HG02642 (cell line): ENCODE measurements at regions not wholly inside any gene's neighbourhood (a gene's known extent, or its start where the extent isn't known, plus 50 kb on each side); places are given as distances from the start of the nearest gene placed in this dataset.
"Not testable (repeated sequence)": the region's sequence is repeated elsewhere in the genome, so short reads cannot be mapped to it uniquely, and the experiment has no call there.

Experiments
- ATAC-seq: cut with Tn5 transposase; IDR thresholded peaks from one replicate; pipeline ENCODE4 v1.9.1; 2021; ENCODE audit warnings: mild to moderate bottlenecking; ENCODE audit not compliant: unreplicated experiment, poor library complexity

DNA sequence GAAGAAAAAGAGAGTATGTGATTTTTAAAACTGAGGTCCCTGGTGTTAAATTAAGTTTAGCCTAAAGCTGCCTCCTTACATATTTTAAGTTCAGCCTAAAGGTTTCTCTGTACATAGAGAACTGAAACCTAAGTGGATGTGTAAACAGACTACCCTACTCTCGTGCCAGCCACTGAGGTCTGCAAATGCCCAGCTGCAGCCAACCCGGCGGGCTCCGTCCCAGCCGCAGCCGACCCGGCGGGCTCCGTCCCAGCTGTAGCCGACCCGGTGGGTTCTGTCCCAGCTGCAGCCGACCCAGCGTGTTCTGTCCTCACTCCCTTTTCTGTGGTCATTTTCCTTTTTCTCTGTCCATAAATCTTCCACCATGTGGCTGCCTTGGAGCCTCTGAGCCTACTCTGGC, 97.2 kb upstream of the SFSWAP start:
- no peak for ATAC-seq

DNA sequence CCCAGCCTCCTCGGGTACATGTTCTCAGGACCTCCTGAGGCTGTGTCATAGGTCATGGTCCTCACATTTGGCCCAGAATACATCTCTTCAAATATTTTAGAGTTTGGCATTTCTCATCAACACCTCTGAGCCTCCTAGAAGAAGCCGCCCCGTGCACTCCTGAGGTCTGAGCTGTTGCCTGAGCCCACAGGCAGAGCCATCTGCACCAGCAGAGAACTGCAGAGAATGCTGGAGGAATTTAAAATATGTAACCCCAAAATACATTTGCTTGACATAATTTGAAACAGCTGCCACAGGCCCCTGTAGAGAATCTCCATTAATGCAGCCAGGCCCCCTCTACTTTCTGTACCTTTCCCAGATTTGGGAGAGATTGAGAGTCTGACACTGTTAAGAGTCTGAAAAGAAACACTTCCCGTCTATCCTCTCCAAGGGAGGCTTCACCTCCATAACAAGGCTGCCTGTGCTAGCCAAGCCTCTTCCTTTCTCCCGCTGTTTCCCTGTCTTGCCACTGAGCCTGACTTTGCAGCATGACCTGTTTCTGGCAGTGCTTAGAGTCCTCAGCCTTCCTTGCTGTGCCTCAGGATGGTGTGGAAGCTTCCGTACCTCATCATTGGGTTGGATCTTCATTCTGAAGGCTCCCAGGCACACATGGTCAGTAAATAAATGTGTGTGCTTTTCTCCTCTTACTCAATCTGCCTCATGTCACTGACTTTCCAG, 95.4 kb upstream of the SFSWAP start:
- no peak for ATAC-seq

DNA sequence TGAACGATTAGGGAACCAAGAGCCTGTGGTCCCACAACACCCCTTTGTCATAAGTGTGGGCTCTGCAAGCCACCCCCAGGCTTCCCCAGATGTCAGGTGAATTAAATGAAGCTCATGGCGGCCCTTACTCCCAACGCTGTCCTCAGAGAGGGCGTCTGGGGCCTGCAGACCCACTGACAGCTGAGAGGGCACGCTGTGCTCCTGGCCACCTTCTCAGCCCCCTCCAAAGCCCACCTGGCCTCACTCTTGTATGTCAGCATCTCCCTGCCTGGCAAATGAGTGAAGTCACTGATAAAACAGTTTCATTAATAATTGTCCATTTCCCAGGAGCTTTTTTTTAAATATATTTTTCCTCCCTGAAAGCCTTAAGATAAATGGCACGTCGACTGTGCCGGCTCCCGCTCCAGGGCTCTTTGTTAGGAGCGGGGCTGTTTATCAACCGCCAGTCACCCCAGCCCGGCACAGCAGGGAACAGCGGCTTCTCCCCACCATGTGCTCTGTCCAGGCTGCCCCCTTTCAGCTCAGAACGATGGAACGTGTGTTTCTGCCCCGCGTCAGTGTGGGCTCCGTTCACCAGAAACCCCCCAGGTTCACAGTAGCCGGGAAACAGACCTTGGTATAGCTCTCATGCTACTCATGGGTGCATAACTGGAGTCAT, 94.7 kb upstream of the SFSWAP start:
- ATAC-seq: no peak

DNA sequence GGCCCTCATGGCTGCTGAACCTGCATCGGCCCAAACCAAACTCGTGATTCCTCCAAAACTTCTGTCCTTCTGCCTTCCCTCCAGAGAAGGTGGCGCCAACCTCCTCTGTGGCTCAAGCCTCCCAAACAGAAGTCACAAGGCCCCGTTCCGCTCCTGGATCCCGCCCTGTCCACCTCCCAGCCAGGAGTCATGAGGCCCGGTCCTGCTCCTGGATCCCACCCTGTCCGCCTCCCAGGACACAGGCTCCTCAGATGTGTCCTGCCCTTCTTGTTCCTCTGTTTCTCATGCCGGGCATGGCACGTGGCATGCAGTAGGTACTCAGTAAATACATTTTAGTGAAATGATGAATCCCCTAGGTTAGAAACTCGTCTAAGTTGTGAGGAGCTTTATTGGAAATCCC, 94.2 kb upstream of the SFSWAP start:
- ATAC-seq: no peak

- ATAC-seq: no peak
Observed at GRCh38 chr12:131617179-131617578, 93.7 kb upstream of the SFSWAP start.

DNA sequence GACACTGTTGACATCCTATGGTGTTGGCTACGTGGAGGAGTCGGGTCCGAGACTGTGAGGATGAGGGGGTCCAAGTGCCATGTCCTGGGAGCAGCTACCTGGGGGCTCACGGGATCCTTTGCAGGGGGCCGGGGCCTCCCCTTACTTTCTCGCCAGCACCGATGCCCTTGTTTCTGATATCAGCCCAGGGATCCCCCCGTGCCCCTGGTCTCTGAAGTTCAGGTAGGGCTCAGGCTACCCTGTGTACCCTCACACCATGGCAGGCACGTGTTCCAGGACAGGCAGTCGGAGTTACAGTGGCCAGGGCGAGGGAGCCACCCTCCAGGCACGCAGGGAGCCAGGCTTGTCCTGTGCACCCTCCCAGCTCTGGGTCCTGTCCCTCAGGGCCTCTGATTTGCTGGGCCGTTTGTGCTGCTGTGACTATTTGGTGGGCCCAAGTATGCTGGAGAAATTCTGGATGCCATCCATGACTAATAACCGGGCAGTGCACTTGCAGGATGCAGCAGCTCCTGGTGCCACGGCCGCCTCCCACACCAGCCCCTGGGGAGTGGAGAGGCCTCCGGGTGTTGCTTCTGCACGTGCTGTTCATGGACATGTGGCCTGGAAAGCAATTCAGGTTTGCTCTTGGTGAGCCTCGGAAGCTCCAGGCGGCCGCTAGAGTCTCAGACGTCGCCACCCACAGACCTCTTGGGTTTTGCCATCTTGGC, 93.1 kb upstream of the SFSWAP start:
- ATAC-seq: no peak

GRCh38 chr12:131618303-131618658, 92.6 kb upstream of the SFSWAP start:
- ATAC-seq: no peak

- ATAC-seq: no peak
Observed at GRCh38 chr12:131618701-131619100, 92.2 kb upstream of the SFSWAP start.

DNA sequence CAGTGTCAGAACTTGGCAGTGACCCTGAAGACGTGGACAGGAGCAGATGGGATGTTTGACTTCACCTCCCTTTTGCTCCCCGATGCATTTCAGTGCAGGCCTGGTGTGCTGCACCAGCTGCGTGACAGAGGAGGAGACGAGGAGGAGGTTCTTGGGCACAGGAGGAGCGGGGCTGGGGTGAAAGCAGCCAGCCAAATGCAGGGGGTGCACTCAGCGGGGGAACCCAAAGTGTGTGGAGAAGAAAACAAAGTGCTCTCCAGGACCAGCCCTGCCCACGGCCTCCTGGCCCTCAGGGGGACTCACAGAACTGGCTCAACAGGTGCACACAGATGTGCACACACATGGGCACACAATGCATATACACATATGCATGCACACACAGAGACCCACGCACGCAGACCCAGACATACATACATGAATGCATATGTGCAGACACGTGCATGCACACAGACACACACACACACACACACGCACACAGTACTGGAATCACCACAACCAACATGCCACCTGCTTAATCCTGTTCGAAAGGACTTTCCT, 91.7 kb upstream of the SFSWAP start:
- ATAC-seq: no peak

DNA sequence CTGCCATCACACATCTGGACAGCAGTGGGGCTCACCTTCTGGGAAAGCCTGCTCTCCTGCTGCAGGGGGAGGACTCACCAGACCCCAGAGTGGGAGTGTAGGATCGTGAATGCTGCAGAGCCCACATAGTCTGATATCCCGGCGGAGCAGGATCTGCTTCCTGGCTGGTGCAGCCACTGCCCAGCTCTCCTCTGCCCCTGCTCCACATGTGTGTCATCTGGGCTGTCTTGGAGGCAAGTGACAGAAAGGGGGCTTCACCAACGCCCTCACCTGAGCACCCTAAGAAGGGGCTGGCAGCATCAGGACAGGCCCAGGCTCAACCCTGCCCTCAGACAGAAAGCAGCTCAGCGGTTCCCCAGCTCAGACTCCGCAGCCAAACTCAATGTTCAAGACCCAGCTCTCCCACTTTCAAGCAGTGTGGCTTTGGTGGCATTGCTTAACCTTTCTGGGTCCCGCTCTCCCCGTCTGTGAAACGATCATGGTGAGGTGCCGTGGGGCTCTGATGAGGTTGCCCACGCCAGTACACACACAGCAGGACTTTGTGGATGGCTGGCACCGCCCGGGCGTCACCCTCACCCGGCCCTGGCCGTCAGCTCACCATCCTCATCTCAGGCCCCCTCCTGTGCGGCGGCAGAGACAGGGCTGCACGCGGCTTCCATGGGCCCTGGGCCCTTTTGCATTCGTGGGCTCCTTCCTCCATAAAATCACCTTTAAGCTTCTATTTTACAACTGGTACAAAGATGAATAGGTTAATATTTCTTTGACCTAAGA, 91.0 kb upstream of the SFSWAP start:
- ATAC-seq: no peak

- ATAC-seq: no peak
Observed at GRCh38 chr12:131620520-131620919, 90.4 kb upstream of the SFSWAP start.

DNA sequence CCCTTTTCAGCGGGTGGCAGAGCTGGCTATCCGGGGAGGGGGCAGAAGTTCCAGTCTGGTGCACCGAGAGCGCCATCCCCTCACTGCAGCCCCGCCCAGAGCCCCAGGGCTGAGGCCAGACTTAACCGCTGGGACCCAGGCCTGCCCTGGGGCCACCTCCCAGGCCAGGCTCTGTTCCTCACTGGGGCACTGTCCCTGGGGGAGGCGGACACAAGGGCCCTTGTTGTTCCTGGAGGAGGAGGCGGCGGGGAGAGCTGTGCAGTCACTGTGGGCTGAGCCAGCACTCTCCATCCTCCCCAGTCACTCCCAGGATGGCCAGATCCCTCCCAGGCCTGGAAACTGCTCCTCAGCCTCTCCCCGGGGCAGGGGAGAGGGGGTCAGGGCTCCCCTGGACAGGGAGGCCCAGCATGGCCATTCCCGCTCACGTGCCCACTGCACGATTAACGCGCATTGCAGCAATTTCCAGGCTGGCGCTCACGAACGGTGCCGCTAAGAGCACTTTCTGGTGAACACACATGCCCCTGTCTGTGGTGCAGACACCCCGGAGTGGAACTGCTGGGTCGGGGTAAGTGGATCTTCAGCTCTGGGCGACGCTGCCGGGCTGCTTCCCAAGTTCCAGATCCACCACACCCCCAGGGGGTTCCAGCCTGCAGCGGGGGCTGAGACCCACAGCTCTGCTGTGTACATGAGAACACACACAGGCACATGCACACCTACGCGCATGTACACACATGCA, 89.8 kb upstream of the SFSWAP start:
- no peak for ATAC-seq

- ATAC-seq: no peak
Observed at GRCh38 chr12:131621701-131622421, 89.0 kb upstream of the SFSWAP start.

DNA sequence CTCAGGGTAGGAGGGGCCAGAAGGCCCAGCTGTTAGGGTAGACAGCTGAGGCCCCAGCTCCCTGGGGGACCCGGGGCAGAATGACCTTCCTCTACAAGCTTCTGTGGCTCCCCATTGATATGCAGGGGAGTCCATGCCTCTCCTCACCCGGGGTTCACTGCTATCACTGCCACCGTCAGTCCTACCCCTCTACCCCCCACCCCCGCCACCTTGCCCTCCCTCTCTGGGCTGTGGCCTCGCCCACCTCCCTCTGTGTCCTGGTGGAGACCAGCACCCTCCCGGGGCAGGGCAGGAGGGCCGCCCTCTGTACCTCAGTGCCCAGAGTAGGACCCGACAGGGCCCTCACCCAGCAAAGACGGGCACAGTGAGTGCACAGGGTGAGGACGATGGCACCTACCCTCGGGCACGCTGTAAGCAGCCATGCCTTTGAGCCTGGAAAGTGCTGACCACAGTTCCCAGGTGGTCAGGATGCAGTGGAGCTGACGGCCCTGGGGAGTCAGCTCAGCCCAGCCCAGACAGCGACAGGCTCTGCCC, 88.4 kb upstream of the SFSWAP start:
- no peak for ATAC-seq

DNA sequence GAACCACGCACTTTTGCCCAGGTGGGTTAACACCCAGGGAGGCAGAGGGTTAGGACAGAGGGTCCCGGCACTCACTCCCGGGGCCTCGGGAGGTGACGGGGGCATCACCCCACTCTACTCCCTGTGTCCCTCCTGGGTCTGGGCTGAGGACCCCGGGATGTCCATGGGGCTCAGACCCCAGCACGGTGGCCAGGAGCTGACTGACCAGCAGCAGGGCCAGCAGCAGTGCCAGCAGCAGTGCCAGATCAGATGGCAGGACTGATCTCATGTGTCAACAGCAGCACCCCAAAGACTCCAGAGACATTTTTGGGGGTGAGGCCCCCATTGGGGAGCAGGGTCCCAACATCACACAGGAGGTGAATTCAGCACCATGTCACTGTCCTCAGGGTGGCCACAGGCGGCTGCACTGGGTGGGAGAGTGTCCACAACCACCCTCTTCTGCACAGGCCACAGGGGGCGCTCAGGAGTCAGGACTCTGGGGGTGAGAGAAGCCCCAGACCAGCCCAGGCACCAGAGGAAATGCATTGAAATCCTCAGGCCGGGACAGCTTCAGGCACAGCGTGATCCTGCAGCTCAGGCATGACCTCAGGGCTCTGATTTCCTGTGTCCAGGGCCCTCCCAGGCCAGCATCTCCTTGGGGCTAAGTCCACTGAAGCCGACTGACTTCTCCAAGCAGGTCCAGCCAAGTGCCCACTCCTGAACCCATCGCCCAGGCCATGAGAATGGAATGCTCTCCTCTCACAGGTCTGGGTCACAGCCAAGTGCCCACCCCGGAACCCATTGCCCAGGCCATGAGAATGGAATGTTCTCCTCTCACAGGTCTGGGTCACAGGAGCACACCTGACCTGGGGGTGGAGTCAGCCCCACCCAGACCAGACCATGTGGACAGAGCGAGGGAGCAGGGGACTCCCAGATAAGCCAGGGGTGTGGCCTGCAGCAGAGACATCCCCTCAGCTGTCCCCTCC, 87.2 kb upstream of the SFSWAP start:
- ATAC-seq: not testable (repeated sequence)

- ATAC-seq: not testable (repeated sequence)
Observed at GRCh38 chr12:131624369-131624739, 86.5 kb upstream of the SFSWAP start.

DNA sequence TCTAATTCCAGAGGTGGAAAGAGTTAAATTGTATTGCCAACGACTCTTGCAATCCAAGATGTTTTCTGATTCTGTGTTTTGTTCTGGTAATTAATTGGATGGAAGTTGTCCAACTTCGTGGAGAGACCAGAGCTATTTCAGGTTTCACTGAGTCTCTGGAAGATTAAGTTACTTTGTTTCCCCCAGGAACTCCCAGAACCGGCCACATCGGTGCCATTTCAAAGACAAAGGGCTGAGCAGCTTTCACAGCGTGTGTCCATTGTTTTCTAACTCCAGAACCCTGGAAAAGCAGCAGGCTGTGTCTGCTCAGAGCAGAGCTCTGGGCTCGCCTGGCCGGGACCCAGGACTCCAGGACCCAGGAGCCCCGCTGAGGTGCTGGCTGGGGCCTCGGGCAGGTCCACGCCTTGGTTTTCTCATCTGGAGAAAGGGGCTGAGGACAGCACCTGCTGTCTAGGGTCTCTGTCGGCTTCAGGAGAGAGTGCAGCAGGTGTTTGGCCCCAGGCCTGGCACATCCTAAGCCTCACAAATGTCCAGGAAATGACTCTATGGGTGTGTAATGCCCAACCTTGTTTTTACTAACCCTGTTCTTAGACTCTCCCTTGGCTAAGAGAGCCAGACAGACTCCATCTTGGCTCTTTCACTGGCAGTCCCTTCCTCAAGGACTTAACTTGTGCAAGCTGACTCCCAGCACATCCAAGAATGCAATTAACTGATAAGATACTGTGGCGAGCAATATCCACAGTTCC, 86.0 kb upstream of the SFSWAP start:
- not testable (repeated sequence) for ATAC-seq
